ENCODE measurements at regions not wholly inside any gene's neighbourhood (a gene's known extent, or its start where the extent isn't known, plus 50 kb on each side); places are given as distances from the start of the nearest gene placed in this dataset.

DNA sequence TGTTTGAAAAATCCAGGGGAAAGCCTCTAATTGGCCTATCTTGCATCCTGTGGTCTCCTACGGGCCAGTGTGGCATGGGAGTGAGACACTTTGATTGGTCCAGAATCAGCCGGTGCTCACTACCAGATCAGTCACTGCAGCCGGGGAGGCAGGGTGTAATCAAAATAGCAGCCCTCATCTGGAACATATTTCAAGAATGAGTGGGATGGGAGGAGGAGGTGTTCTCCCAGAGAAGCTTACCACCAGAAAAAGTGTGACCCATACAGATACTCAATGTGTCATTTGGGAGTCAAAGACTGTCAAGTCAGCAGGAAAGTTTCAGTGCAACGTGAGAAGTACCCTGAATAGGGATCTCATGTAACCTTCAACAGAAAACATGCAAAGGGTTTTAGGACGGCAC is 393.9 kb upstream of the SLC14A2 start:
- no peak for DNase-seq (ENCODE audit: extremely low read depth, low read depth)

DNA sequence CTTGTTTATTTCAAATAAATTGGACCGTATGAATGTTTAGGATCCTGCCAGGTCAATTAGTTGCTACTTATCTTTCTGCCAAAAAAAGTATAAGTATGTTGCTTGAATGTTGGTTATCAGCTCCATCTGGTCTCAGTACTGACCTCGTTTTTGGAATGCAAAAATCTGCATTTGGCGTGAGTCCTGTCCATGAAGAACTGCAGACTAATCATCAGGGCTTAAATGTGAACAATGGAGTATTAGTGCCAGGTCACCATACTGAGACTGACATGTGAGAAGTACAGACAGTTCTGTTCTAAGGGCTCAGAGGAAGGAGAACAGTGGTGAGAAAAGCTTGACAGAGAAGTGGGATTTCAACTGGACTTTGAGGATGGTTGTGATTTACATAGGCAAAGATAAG is 393.1 kb upstream of the SLC14A2 start:
- no peak for DNase-seq (ENCODE audit: extremely low read depth, low read depth)

DNA sequence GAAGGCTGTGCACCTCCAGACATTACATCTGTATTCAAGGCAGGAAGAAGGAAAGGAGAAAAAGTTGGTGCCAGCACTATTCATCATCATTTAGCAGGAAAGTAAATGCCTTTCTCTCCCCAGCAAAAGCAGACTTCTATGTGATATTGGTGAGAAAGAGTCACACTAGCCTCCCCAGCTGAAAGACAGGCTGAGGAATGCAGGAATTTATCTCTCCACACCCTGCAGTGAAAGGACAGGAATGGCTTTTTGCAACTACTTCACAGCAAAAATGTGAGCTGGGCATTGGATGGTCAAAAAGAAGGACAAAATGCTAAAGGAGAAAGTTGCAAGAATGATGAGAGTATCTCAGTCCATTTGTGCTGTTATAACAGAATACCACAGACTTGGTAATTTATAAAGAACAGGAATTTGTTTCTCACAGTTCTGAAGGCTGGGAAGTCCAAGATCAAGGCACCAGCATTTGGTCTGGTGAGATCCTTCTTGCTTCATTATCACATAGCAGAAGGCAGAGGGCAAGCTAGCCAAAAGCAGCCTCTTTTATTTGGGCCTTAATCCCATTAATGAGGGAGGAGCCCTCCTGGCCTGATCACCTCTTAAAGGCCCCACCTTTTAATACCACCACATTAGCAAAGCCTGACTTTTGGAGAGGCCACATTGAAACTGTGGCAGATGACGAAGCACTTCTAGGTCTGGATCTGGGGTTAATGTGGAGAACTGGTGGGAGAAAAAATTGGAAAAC is 388.1 kb upstream of the SLC14A2 start:
- no peak for DNase-seq (ENCODE audit: extremely low read depth, low read depth)

DNA sequence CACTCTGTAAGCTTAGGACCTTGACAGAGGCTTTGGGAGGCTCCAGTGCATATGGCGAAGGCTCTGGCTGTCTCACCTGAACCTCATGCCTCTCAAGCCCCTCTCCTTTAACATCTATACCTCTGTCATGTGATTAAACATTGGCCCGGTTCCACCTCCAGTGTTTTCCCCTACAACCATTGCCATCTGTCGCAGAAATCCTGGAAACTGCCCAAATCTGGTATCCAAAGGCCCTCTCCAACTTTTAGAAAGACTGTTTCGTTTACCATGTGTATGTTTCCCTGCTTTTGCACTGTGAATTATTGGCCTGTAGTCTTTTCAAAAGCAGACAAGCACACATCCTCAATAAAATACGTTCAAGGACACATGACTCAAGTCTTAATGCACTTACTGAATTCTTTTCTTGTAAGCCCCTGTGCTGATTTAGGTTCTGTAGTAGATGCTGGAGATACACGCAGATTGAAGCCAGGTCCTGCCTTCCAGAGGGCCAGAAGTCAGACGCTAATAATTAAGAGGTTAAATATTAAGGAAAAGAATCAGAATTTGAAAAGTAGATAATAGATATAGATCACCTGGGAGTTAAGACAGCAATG is 386.4 kb upstream of the SLC14A2 start:
- DNase-seq (ENCODE audit: extremely low read depth, low read depth) = no peak

GRCh38 chr18:45231617-45232016 is 383.7 kb upstream of the SLC14A2 start:
- DNase-seq (ENCODE audit: extremely low read depth, low read depth) = no peak

GRCh38 chr18:45232061-45232460 is 383.2 kb upstream of the SLC14A2 start:
- no peak for DNase-seq (ENCODE audit: extremely low read depth, low read depth)

- no peak for DNase-seq (ENCODE audit: extremely low read depth, low read depth)
Measured at GRCh38 chr18:45236676-45237075, 378.6 kb upstream of the SLC14A2 start.

GRCh38 chr18:45237343-45238098 is 377.8 kb upstream of the SLC14A2 start:
- DNase-seq (ENCODE audit: extremely low read depth, low read depth) = no peak

GRCh38 chr18:45241271-45241670 is 374.0 kb upstream of the SLC14A2 start:
- DNase-seq (ENCODE audit: extremely low read depth, low read depth) = no peak

DNA sequence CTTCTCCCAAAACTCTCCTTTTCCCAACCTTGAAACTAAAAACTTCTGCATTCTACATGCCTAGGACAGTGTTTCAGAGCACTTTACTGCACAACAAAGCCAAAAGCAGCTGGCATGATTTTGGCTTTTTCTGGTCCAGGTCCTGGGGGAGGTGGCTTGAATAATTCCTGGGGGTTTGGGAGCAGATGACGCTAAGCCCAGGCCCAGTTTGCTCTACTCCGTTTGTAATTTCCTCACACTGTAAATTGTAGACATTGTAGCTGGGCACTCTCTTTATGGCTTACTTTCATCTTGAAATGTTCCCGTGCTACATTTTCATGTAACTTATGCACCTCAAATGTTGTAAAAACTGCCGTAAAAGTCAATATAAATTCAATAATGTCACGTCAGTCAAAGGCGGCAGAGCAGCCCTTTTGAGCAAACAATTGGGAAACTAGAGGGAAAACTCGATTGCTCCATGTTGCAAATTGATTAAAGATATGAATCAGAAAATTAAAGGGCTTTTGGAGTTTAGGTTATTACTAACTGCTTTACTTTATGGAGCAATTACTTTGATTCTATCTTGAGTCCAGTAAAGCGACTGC is 373.2 kb upstream of the SLC14A2 start:
- DNase-seq (ENCODE audit: extremely low read depth, low read depth) = no peak

GRCh38 chr18:45243340-45244110 is 371.8 kb upstream of the SLC14A2 start:
- no peak for DNase-seq (ENCODE audit: extremely low read depth, low read depth)

DNA sequence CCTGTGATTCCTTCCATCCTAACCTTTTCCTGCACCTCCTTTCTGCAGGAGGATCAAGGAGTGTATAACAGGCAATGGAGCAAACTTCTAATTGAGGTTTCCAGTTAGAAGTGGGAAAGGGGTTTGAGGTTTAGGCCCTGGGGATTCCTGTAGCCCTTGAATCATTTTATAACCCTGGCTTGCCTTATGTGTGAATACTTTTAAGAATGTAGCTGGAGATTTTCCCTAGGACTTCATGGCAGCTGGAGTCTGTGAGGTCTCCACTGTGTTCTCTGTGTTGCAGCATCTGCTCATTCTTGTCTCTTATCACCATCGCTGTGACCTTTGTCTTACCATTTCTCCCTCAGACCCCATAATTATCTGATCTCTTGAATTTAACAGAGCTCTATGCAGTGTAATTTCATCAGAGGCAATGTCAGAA is 370.2 kb upstream of the SLC14A2 start:
- no peak for DNase-seq (ENCODE audit: extremely low read depth, low read depth)

DNA sequence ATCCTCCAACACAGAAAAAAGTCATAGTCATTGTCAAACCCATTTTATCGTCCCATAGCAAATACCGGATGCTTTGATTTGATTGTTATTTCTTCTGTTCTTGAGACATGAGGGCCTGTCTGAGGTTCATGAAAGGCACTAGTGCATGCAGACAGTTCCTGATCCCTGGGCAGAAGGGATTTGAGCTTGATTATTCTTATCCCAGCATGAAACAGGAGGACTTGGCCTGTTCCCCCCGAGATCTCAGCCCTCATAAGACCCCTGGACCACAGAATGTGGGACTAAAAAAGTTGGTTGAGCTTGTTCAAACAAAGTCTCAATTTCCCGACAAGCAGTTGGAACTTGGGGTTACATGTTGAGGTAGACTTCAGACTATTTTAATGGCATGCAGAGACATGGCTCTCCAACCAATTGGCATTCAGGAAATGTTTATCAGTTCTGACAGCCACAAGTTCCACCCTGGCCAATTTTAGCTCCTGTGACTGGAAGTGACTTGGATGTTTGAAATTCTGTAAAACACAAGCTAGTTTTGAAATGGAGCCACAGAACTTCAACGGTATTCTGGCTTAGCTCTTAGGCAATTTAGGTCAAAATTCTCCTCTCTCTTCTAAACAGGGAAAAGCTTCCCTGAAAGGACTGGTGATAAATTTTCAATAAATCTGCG is 366.9 kb upstream of the SLC14A2 start:
- no peak for DNase-seq (ENCODE audit: extremely low read depth, low read depth)

- no peak for DNase-seq (ENCODE audit: extremely low read depth, low read depth)
Measured at GRCh38 chr18:45249246-45249661, 366.0 kb upstream of the SLC14A2 start.

GRCh38 chr18:45250479-45250878 is 364.8 kb upstream of the SLC14A2 start:
- DNase-seq (ENCODE audit: extremely low read depth, low read depth) = no peak

DNA sequence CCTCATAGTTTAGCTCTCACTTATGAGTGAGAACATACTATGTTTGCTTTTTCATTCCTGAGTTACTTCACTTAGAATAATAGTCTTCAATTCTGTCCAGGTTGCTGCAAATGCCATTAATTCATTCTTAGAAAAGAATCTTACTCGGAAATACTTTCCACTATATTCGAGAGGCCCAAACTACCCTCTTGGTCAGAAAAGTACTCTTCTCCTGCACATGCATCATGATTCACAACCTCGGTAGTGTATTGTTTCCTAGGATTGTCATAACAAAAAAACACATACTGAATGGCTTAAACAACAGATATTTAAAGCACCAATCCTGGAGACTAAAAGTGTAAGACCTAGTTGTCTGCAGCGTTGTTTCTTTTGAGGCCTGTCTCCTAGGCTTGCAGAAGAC is 364.0 kb upstream of the SLC14A2 start:
- DNase-seq (ENCODE audit: extremely low read depth, low read depth) = no peak

- DNase-seq (ENCODE audit: extremely low read depth, low read depth) = no peak
Measured at GRCh38 chr18:45252474-45252873, 362.8 kb upstream of the SLC14A2 start.

GRCh38 chr18:45253056-45253565 is 362.2 kb upstream of the SLC14A2 start:
- no peak for DNase-seq (ENCODE audit: extremely low read depth, low read depth)

GRCh38 chr18:45253973-45254708 is 361.1 kb upstream of the SLC14A2 start:
- no peak for DNase-seq (ENCODE audit: extremely low read depth, low read depth)
